ENCODE measurements at regions not wholly inside any gene's neighbourhood (a gene's known extent, or its start where the extent isn't known, plus 50 kb on each side); places are given as distances from the start of the nearest gene placed in this dataset.

DNA sequence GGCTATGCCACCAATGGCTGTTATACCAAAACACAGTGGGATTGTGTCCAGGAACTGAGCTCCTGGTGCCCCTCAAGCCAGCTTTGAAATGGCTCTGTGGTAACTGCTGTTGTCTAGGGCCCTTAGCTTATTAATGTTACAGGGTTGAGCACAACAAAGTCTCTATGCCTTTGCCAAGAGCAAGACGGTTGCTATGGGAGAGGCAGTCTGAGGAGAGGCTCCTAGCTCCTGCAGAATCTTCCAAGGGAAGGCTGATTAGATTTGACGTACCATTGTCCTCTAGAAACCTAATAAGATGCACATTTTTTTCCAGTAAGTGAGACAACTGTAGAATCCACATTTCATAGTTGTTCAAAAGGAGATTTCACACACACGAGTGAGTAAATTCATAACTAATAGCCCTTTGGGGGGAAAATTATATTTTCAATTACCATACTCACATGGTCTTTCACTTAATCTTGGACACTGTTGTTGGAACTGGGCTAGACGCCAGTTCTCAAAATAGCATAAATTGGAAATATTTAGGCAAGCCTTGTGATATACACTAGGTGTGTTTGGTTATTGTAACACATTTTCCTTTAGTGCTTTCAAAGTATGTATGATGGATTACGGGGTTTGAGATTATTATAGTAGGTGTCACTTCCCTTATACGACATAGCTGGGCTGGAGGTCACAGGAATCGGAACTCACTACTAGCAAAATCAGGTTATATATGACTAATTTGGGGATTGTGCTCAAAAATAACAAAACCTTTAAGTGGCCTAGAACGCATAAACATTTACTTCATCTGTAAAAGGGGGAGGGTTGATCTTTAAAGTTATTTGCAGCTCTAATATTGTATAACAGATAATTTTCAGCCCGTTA lies 186.3 kb upstream of the EGFLAM start:
- TF ChIP-seq, protein P1, sequence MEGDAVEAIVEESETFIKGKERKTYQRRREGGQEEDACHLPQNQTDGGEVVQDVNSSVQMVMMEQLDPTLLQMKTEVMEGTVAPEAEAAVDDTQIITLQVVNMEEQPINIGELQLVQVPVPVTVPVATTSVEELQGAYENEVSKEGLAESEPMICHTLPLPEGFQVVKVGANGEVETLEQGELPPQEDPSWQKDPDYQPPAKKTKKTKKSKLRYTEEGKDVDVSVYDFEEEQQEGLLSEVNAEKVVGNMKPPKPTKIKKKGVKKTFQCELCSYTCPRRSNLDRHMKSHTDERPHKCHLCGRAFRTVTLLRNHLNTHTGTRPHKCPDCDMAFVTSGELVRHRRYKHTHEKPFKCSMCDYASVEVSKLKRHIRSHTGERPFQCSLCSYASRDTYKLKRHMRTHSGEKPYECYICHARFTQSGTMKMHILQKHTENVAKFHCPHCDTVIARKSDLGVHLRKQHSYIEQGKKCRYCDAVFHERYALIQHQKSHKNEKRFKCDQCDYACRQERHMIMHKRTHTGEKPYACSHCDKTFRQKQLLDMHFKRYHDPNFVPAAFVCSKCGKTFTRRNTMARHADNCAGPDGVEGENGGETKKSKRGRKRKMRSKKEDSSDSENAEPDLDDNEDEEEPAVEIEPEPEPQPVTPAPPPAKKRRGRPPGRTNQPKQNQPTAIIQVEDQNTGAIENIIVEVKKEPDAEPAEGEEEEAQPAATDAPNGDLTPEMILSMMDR (IDR thresholded peaks at IDR 0.05) = no peak
- TF ChIP-seq POLR2AphosphoS5 (IDR thresholded peaks at IDR 0.05) = no peak
- no peak for TF ChIP-seq POLR2A (IDR thresholded peaks at IDR 0.05; ENCODE audit: low read depth)
